H1 (cell line): ENCODE measurements at regions not wholly inside any gene's neighbourhood (a gene's known extent, or its start where the extent isn't known, plus 50 kb on each side); places are given as distances from the start of the nearest gene placed in this dataset.

Source experiments
- ATF2 ChIP-seq: IDR thresholded peaks from 2 replicates; pipeline ENCODE4 v1.6.1; 2012; ENCODE audit warnings: low read length, inconsistent platforms
- BRCA1 ChIP-seq: IDR thresholded peaks from 2 replicates; pipeline ENCODE4 v1.6.1; 2012; ENCODE audit warnings: low read depth, low read length, improper control_type of control experiment
- CHD2 ChIP-seq: IDR thresholded peaks from 2 replicates; pipeline ENCODE4 v1.6.1; 2012; ENCODE audit warnings: low read length, improper control_type of control experiment
- CHD7 ChIP-seq: fragments of 300-600 bp; sonication (generic); IDR thresholded peaks from 2 replicates; pipeline ENCODE4 v1.7.1; 2012; ENCODE audit warnings: low read length, moderate library complexity, mild to moderate bottlenecking, inconsistent platforms; ENCODE audit not compliant: insufficient replicate concordance
- EGR1 ChIP-seq: IDR thresholded peaks from 2 replicates; pipeline ENCODE4 v1.6.1; 2011; ENCODE audit warnings: low read depth, low read length, borderline replicate concordance
- KDM4A ChIP-seq: IDR thresholded peaks from one replicate; pipeline ENCODE4 v1.7.1; 2012; ENCODE audit warnings: low read depth, mild to moderate bottlenecking, moderate library complexity, low read length, inconsistent platforms; ENCODE audit not compliant: severe bottlenecking
- KDM5A ChIP-seq: fragments of 200-600 bp; IDR thresholded peaks from 2 replicates; pipeline ENCODE4 v1.7.1; 2012; ENCODE audit warnings: mild to moderate bottlenecking, low read length, inconsistent platforms, mixed read lengths
- MAX ChIP-seq: IDR thresholded peaks from 2 replicates; pipeline ENCODE4 v1.6.1; 2012; ENCODE audit warnings: inconsistent platforms
- RBBP5 ChIP-seq: IDR thresholded peaks from 2 replicates; pipeline ENCODE4 v1.7.1; 2012; ENCODE audit warnings: low read depth, mild to moderate bottlenecking, inconsistent platforms, low read length, moderate library complexity, borderline replicate concordance
- RXRA ChIP-seq: IDR thresholded peaks from 2 replicates; pipeline ENCODE4 v1.6.1; 2011; ENCODE audit warnings: low read depth, mild to moderate bottlenecking, low read length, moderate library complexity; ENCODE audit not compliant: insufficient read depth

DNA sequence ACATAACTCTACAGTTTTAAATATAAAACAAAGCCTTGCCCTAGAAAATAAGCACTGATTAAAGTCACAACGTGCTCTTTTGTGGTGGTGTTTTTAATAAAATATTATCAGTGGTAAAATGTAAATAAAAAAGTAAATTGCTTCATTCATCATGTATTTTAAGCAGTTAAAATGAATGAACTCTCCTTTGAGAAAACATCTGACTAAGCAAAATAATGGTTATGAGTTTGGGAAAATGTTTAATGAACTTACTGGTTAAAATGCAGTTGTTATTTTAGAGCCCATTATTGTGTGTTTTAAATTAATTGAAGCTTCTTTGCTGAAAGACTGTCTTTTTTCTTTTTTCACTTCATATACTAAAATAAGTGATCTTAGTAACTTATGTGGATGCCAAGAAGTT, 1007.5 kb upstream of the ARRDC3 start (continued):
- TF ChIP-seq CHD7: no peak
- no peak for TF ChIP-seq KDM5A
- no peak for TF ChIP-seq EGR1
- TF ChIP-seq RXRA: no peak
- TF ChIP-seq MAX: no peak
- no peak for TF ChIP-seq KDM4A
- TF ChIP-seq CHD2: no peak
- TF ChIP-seq ATF2: no peak
- no peak for TF ChIP-seq RBBP5
- TF ChIP-seq BRCA1: no peak
